ENCODE measurements at regions not wholly inside any gene's neighbourhood (a gene's known extent, or its start where the extent isn't known, plus 50 kb on each side); places are given as distances from the start of the nearest gene placed in this dataset.

- no peak overlapping the region for H2AFZ ChIP-seq (ENCODE audit: control insufficient read depth, low read depth, low read length)
- ChIA-PET RAD21 (ENCODE audit: unreplicated experiment) (interaction anchor here (0.8 kb wide), 1 partner anchor 175 kb away, joined by 4 read pairs; no protein-coding TSS in a partner anchor), CTCF (interaction anchor here (1.1 kb wide), 1 partner anchor 10 kb away, joined by 4 read pairs; no protein-coding TSS in a partner anchor), POLR2A (no interaction called here), SMC1A (ENCODE audit: uncharacterized antibody, unreplicated experiment) (no interaction called here)
- in situ Hi-C loops (cut with MboI) (no loop called here), intact Hi-C loops (cut with micrococcal nuclease; ENCODE audit: unreplicated experiment) (no loop called here)
- DNase-seq (ENCODE audit: low read depth, low spot score) (no peak), FAIRE-seq (no peak), ATAC-seq (no peak)
- no peak overlapping the region for H3K4me3 ChIP-seq
- H3K4me2 ChIP-seq (ENCODE audit: control insufficient read depth, insufficient read depth), result no peak overlapping the region
- no peaks in the 10 kb centered on the region for H4K20me1 ChIP-seq (ENCODE audit: control insufficient read depth, insufficient read depth)
- BruUV-seq (replicated peaks), result no TSS peak
- H3K9ac ChIP-seq (ENCODE audit: control insufficient read depth, insufficient read depth, low read length), result no peak overlapping the region
- no peaks in the 10 kb centered on the region for H3K4me1 ChIP-seq (ENCODE audit: control insufficient read depth, insufficient read depth, low read length)
- H3K9me3 ChIP-seq (replicated peaks; ENCODE audit: control insufficient read depth, insufficient read depth, low read length), result no peaks in the 10 kb centered on the region
- H3K36me3 ChIP-seq (ENCODE audit: control insufficient read depth in 2 of 2, insufficient read depth in 2 of 2, low read length in 1 of 2), result no peaks in the 10 kb centered on the region
- H3K27ac ChIP-seq (ENCODE audit: control insufficient read depth, insufficient read depth), result no peak overlapping the region
- H3K79me2 ChIP-seq (ENCODE audit: control insufficient read depth, insufficient read depth, low read length), result no peaks in the 10 kb centered on the region
- H3K27me3 ChIP-seq (replicated peaks in 1 of 2; ENCODE audit: control insufficient read depth in 2 of 2, insufficient read depth in 2 of 2, low read length in 1 of 2), result no peaks in the 10 kb centered on the region
- 73% methylated on average over 8 of the region's 8 CpGs for whole genome bisulfite sequencing (ENCODE audit: insufficient coverage, insufficient replicate concordance, low lambda C conversion rate, missing lambda C conversion rate)
- TF ChIP-seq NKRF (conservative IDR thresholded peaks at IDR 0.05), result no peak
- TF ChIP-seq MEF2A (IDR thresholded peaks at IDR 0.05; ENCODE audit: insufficient read depth, low read depth, low read length), result no peak
- no peak for TF ChIP-seq ELK1 (IDR thresholded peaks at IDR 0.05; ENCODE audit: low read depth, low read length)
- TF ChIP-seq KDM1A (IDR thresholded peaks at IDR 0.05; ENCODE audit: borderline replicate concordance), result no peak
- TF ChIP-seq ZNF207 (IDR thresholded peaks at IDR 0.05; ENCODE audit: borderline replicate concordance), result no peak
- TF ChIP-seq CTCF (IDR thresholded peaks at IDR 0.05 in 2 of 3, conservative IDR thresholded peaks at IDR 0.05 in 1 of 3; ENCODE audit: control insufficient read depth in 2 of 3, extremely low read depth in 1 of 3, insufficient read depth in 1 of 3, low read depth in 3 of 3, low read length in 3 of 3), result no peak
- no peak for TF ChIP-seq SIX5 (IDR thresholded peaks at IDR 0.05; ENCODE audit: low read depth, low read length, severe bottlenecking)
- no peak for TF ChIP-seq HSF1 (IDR thresholded peaks at IDR 0.05; ENCODE audit: low read depth, low read length)
- no peak for TF ChIP-seq SUZ12 (IDR thresholded peaks at IDR 0.05; ENCODE audit: unreplicated experiment)
- TF ChIP-seq PBX3 (IDR thresholded peaks at IDR 0.05; ENCODE audit: insufficient replicate concordance, low read depth, low read length), result no peak
Measured at GRCh38 chr3:197427021-197427420, 128.6 kb upstream of the DLG1 start.

All from GM12878 (cell line).